ENCODE measurements at regions not wholly inside any gene's neighbourhood (a gene's known extent, or its start where the extent isn't known, plus 50 kb on each side); places are given as distances from the start of the nearest gene placed in this dataset.
"Not testable (repeated sequence)": the region's sequence is repeated elsewhere in the genome, so short reads cannot be mapped to it uniquely, and the experiment has no call there.

- H3K9me3 ChIP-seq (ENCODE audit: control insufficient read depth, low read length, poor library complexity, severe bottlenecking) = no peaks in the 10 kb centered on the region
- Mint-ChIP-seq H3K36me3 (ENCODE audit: low read depth) (no peaks in the 10 kb centered on the region), H3K27ac (no peak overlapping the region), H3K4me3 (no peak overlapping the region), H3K27me3 (no peaks in the 10 kb centered on the region), H3K4me1 (no peaks in the 10 kb centered on the region)
- ATAC-seq (no peak), DNase-seq (no peak)
Observed at GRCh38 chr7:125847055-125847454, 917.4 kb upstream of the POT1 start.

GRCh38 chr7:125845686-125846085 lies 916.1 kb upstream of the POT1 start:
- Mint-ChIP-seq H3K27ac (no peak overlapping the region), H3K36me3 (ENCODE audit: low read depth) (no peaks in the 10 kb centered on the region), H3K4me3 (no peak overlapping the region), H3K27me3 (no peaks in the 10 kb centered on the region), H3K4me1 (no peaks in the 10 kb centered on the region)
- DNase-seq (no peak), ATAC-seq (no peak)
- H3K9me3 ChIP-seq (ENCODE audit: control insufficient read depth, low read length, poor library complexity, severe bottlenecking) = no peaks in the 10 kb centered on the region

GRCh38 chr7:125834421-125834820 lies 904.8 kb upstream of the POT1 start:
- no peak for ATAC-seq
- Mint-ChIP-seq H3K4me3 (no peak overlapping the region), H3K27me3 (no peaks in the 10 kb centered on the region)

GRCh38 chr7:125833839-125834238 lies 904.2 kb upstream of the POT1 start:
- no peaks in the 10 kb centered on the region for H3K27me3 Mint-ChIP-seq
- no peaks in the 10 kb centered on the region for H3K9me3 ChIP-seq (ENCODE audit: control insufficient read depth, low read length, poor library complexity, severe bottlenecking)
- no peak overlapping the region for H3K4me3 Mint-ChIP-seq
- H3K36me3 Mint-ChIP-seq (ENCODE audit: low read depth) = no peaks in the 10 kb centered on the region
- ATAC-seq (no peak), DNase-seq (no peak)
- H3K27ac Mint-ChIP-seq = no peak overlapping the region
- no peaks in the 10 kb centered on the region for H3K4me1 Mint-ChIP-seq

More at GRCh38 chr7:125834421-125834820, 904.8 kb upstream of the POT1 start:
- no peaks in the 10 kb centered on the region for H3K4me1 Mint-ChIP-seq
- H3K27ac Mint-ChIP-seq = no peak overlapping the region
- no peaks in the 10 kb centered on the region for H3K9me3 ChIP-seq (ENCODE audit: control insufficient read depth, low read length, poor library complexity, severe bottlenecking)
- H3K36me3 Mint-ChIP-seq (ENCODE audit: low read depth) = no peaks in the 10 kb centered on the region
- no peak for DNase-seq

- no peaks in the 10 kb centered on the region for H3K36me3 Mint-ChIP-seq (ENCODE audit: low read depth)
- ATAC-seq = no peak
- no peaks in the 10 kb centered on the region for H3K27me3 Mint-ChIP-seq
- no peak overlapping the region for H3K4me3 Mint-ChIP-seq
- H3K9me3 ChIP-seq (ENCODE audit: control insufficient read depth, low read length, poor library complexity, severe bottlenecking) = no peaks in the 10 kb centered on the region
- no peak for DNase-seq
- H3K4me1 Mint-ChIP-seq = no peaks in the 10 kb centered on the region
- H3K27ac Mint-ChIP-seq = no peak overlapping the region
Observed at GRCh38 chr7:125830743-125831142, 901.1 kb upstream of the POT1 start.

- Mint-ChIP-seq H3K27me3 (no peaks in the 10 kb centered on the region), H3K27ac (no peak overlapping the region)
Observed at GRCh38 chr7:125828153-125828700, 898.6 kb upstream of the POT1 start.

GRCh38 chr7:125823538-125823937 lies 893.9 kb upstream of the POT1 start:
- H3K9me3 ChIP-seq (ENCODE audit: control insufficient read depth, low read length, poor library complexity, severe bottlenecking) = no peaks in the 10 kb centered on the region
- H3K27ac Mint-ChIP-seq = no peak overlapping the region
- H3K27me3 Mint-ChIP-seq = no peaks in the 10 kb centered on the region
- H3K4me1 Mint-ChIP-seq = no peaks in the 10 kb centered on the region
- H3K36me3 Mint-ChIP-seq (ENCODE audit: low read depth) = no peaks in the 10 kb centered on the region
- no peak for ATAC-seq
- DNase-seq = no peak
- no peak overlapping the region for H3K4me3 Mint-ChIP-seq

More at GRCh38 chr7:125828153-125828700, 898.6 kb upstream of the POT1 start:
- H3K9me3 ChIP-seq (ENCODE audit: control insufficient read depth, low read length, poor library complexity, severe bottlenecking) = no peaks in the 10 kb centered on the region
- Mint-ChIP-seq H3K4me3 (no peak overlapping the region), H3K36me3 (ENCODE audit: low read depth) (no peaks in the 10 kb centered on the region), H3K4me1 (no peaks in the 10 kb centered on the region)
- ATAC-seq = no peak
- no peak for DNase-seq

- ATAC-seq (no peak), DNase-seq (no peak)
- H3K36me3 Mint-ChIP-seq (ENCODE audit: low read depth) = no peaks in the 10 kb centered on the region
- no peak overlapping the region for H3K4me3 Mint-ChIP-seq
- H3K27ac Mint-ChIP-seq = no peak overlapping the region
- no peaks in the 10 kb centered on the region for H3K4me1 Mint-ChIP-seq
- H3K9me3 ChIP-seq (ENCODE audit: control insufficient read depth, low read length, poor library complexity, severe bottlenecking) = no peaks in the 10 kb centered on the region
- H3K27me3 Mint-ChIP-seq = no peaks in the 10 kb centered on the region
Observed at GRCh38 chr7:125820495-125820894, 890.9 kb upstream of the POT1 start.

GRCh38 chr7:125814100-125814499 lies 884.5 kb upstream of the POT1 start:
- no peaks in the 10 kb centered on the region for H3K36me3 Mint-ChIP-seq (ENCODE audit: low read depth)
- H3K27ac Mint-ChIP-seq = no peak overlapping the region
- H3K9me3 ChIP-seq (ENCODE audit: control insufficient read depth, low read length, poor library complexity, severe bottlenecking) = no peaks in the 10 kb centered on the region
- no peak for ATAC-seq
- H3K4me1 Mint-ChIP-seq = no peaks in the 10 kb centered on the region
- H3K27me3 Mint-ChIP-seq = no peaks in the 10 kb centered on the region
- no peak overlapping the region for H3K4me3 Mint-ChIP-seq
- no peak for DNase-seq

GRCh38 chr7:125806491-125806890 lies 876.9 kb upstream of the POT1 start:
- not testable (repeated sequence) for DNase-seq; H3K4me3 Mint-ChIP-seq; H3K27ac Mint-ChIP-seq; H3K36me3 Mint-ChIP-seq (ENCODE audit: low read depth); H3K4me1 Mint-ChIP-seq; H3K27me3 Mint-ChIP-seq; ATAC-seq; H3K9me3 ChIP-seq (ENCODE audit: control insufficient read depth, low read length, poor library complexity, severe bottlenecking)

GRCh38 chr7:125804273-125804672 lies 874.6 kb upstream of the POT1 start:
- no peaks in the 10 kb centered on the region for H3K4me1 Mint-ChIP-seq

GRCh38 chr7:125780153-125780552 lies 850.5 kb upstream of the POT1 start:
- Mint-ChIP-seq H3K4me3 (no peak overlapping the region), H3K4me1 (no peaks in the 10 kb centered on the region), H3K36me3 (ENCODE audit: low read depth) (no peaks in the 10 kb centered on the region), H3K27ac (no peak overlapping the region), H3K27me3 (no peaks in the 10 kb centered on the region)
- no peaks in the 10 kb centered on the region for H3K9me3 ChIP-seq (ENCODE audit: control insufficient read depth, low read length, poor library complexity, severe bottlenecking)
- DNase-seq (no peak), ATAC-seq (no peak)

More at GRCh38 chr7:125804273-125804672, 874.6 kb upstream of the POT1 start:
- Mint-ChIP-seq H3K27ac (no peak overlapping the region), H3K36me3 (ENCODE audit: low read depth) (no peaks in the 10 kb centered on the region), H3K4me3 (no peak overlapping the region), H3K27me3 (no peaks in the 10 kb centered on the region)
- DNase-seq = no peak
- ATAC-seq = no peak
- no peaks in the 10 kb centered on the region for H3K9me3 ChIP-seq (ENCODE audit: control insufficient read depth, low read length, poor library complexity, severe bottlenecking)

- H3K9me3 ChIP-seq (ENCODE audit: control insufficient read depth, low read length, poor library complexity, severe bottlenecking) = no peaks in the 10 kb centered on the region
- H3K4me1 Mint-ChIP-seq = no peaks in the 10 kb centered on the region
- DNase-seq (no peak), ATAC-seq (no peak)
- no peak overlapping the region for H3K27ac Mint-ChIP-seq
- no peaks in the 10 kb centered on the region for H3K36me3 Mint-ChIP-seq (ENCODE audit: low read depth)
- no peaks in the 10 kb centered on the region for H3K27me3 Mint-ChIP-seq
- no peak overlapping the region for H3K4me3 Mint-ChIP-seq
Observed at GRCh38 chr7:125775317-125775716, 845.7 kb upstream of the POT1 start.

- no peak for ATAC-seq
- no peaks in the 10 kb centered on the region for H3K27me3 Mint-ChIP-seq
- DNase-seq = no peak
- no peaks in the 10 kb centered on the region for H3K36me3 Mint-ChIP-seq (ENCODE audit: low read depth)
- H3K4me1 Mint-ChIP-seq = no peaks in the 10 kb centered on the region
- peaks cover 2% of the 10 kb centered on the region for H3K9me3 ChIP-seq (ENCODE audit: control insufficient read depth, low read length, poor library complexity, severe bottlenecking)
- no peak overlapping the region for H3K27ac Mint-ChIP-seq
- no peak overlapping the region for H3K4me3 Mint-ChIP-seq
Observed at GRCh38 chr7:125773113-125773785, 843.6 kb upstream of the POT1 start.
